ENCODE measurements at regions not wholly inside any gene's neighbourhood (a gene's known extent, or its start where the extent isn't known, plus 50 kb on each side); places are given as distances from the start of the nearest gene placed in this dataset.

GRCh38 chr3:174431717-174432116 is 427.4 kb upstream of the NAALADL2 start:
- Histone ChIP-seq H3K4me3 (replicated peaks in 1 of 4; ENCODE audit: control extremely low read depth in 1 of 4, insufficient read depth in 1 of 4, low read depth in 3 of 4, low read length in 4 of 4) (no peak overlapping the region), H4K20me1 (ENCODE audit: control insufficient read depth, extremely low read depth, insufficient read depth, low read length) (no peaks in the 10 kb centered on the region), H3K4me2 (ENCODE audit: extremely low read depth, insufficient read depth, low read length) (no peak overlapping the region), H2AFZ (ENCODE audit: low read length) (no peak overlapping the region), H3K79me2 (ENCODE audit: control insufficient read depth, insufficient read depth, low read length) (no peaks in the 10 kb centered on the region), H3K27ac (ENCODE audit: insufficient read depth, low read length) (no peak overlapping the region), H3K4me1 (ENCODE audit: control insufficient read depth, extremely low read depth, insufficient read depth, low read length) (no peaks in the 10 kb centered on the region), H3K9ac (ENCODE audit: insufficient read depth, low read length) (no peak overlapping the region), H3K27me3 (ENCODE audit: control insufficient read depth, insufficient read depth, low read length) (no peaks in the 10 kb centered on the region), H3K36me3 (ENCODE audit: control insufficient read depth, insufficient read depth, low read length) (no peaks in the 10 kb centered on the region), H3K9me3 (ENCODE audit: control insufficient read depth, insufficient read depth, low read depth, low read length) (no peaks in the 10 kb centered on the region)
- no peak for TF ChIP-seq EZH2 (IDR thresholded peaks at IDR 0.05; ENCODE audit: low read length, missing control alignments)
- no peak for TF ChIP-seq CTCF (conservative IDR thresholded peaks at IDR 0.05 in 1 of 2, IDR thresholded peaks at IDR 0.05 in 1 of 2; ENCODE audit: low read depth in 1 of 2, low read length in 2 of 2)
- DNase-seq (ENCODE audit: low read depth in 2 of 2), result peak; percentile 59 to 67

GRCh38 chr3:174436367-174436766 is 422.8 kb upstream of the NAALADL2 start:
- Histone ChIP-seq H3K27me3 (ENCODE audit: control insufficient read depth, insufficient read depth, low read length) (no peaks in the 10 kb centered on the region), H3K4me3 (replicated peaks in 1 of 4; ENCODE audit: control extremely low read depth in 1 of 4, insufficient read depth in 1 of 4, low read depth in 3 of 4, low read length in 4 of 4) (no peak overlapping the region), H3K9ac (ENCODE audit: insufficient read depth, low read length) (no peak overlapping the region), H4K20me1 (ENCODE audit: control insufficient read depth, extremely low read depth, insufficient read depth, low read length) (no peaks in the 10 kb centered on the region), H3K4me2 (ENCODE audit: extremely low read depth, insufficient read depth, low read length) (no peak overlapping the region), H3K9me3 (ENCODE audit: control insufficient read depth, insufficient read depth, low read depth, low read length) (no peaks in the 10 kb centered on the region), H2AFZ (ENCODE audit: low read length) (peak overlapping the region; percentile 28), H3K79me2 (ENCODE audit: control insufficient read depth, insufficient read depth, low read length) (no peaks in the 10 kb centered on the region), H3K36me3 (ENCODE audit: control insufficient read depth, insufficient read depth, low read length) (no peaks in the 10 kb centered on the region), H3K27ac (ENCODE audit: insufficient read depth, low read length) (no peak overlapping the region), H3K4me1 (ENCODE audit: control insufficient read depth, extremely low read depth, insufficient read depth, low read length) (peaks cover 2% of the 10 kb centered on the region)
- DNase-seq (ENCODE audit: low read depth in 2 of 2), result peak in 1 of 2 donors; percentile 19
- TF ChIP-seq EZH2 (IDR thresholded peaks at IDR 0.05; ENCODE audit: low read length, missing control alignments), result no peak
- TF ChIP-seq CTCF (conservative IDR thresholded peaks at IDR 0.05 in 1 of 2, IDR thresholded peaks at IDR 0.05 in 1 of 2; ENCODE audit: low read depth in 1 of 2, low read length in 2 of 2), result no peak

GRCh38 chr3:174438501-174439145 is 420.5 kb upstream of the NAALADL2 start:
- H3K9ac ChIP-seq (ENCODE audit: insufficient read depth, low read length), result no peak overlapping the region
- TF ChIP-seq CTCF (conservative IDR thresholded peaks at IDR 0.05 in 1 of 2, IDR thresholded peaks at IDR 0.05 in 1 of 2; ENCODE audit: low read depth in 1 of 2, low read length in 2 of 2) (no peak), EZH2 (IDR thresholded peaks at IDR 0.05; ENCODE audit: low read length, missing control alignments) (no peak)
- H3K79me2 ChIP-seq (ENCODE audit: control insufficient read depth, insufficient read depth, low read length), result peaks cover 10% of the 10 kb centered on the region
- H3K4me2 ChIP-seq (ENCODE audit: extremely low read depth, insufficient read depth, low read length), result peak overlapping the region; percentile 85
- H3K9me3 ChIP-seq (ENCODE audit: control insufficient read depth, insufficient read depth, low read depth, low read length), result no peaks in the 10 kb centered on the region
- no peaks in the 10 kb centered on the region for H3K36me3 ChIP-seq (ENCODE audit: control insufficient read depth, insufficient read depth, low read length)
- H3K4me3 ChIP-seq (replicated peaks in 1 of 4; ENCODE audit: control extremely low read depth in 1 of 4, insufficient read depth in 1 of 4, low read depth in 3 of 4, low read length in 4 of 4), result peak overlapping the region in 3 of 4 experiments; percentile 50 to 85 (median 70)
- H3K27me3 ChIP-seq (ENCODE audit: control insufficient read depth, insufficient read depth, low read length), result no peaks in the 10 kb centered on the region
- H3K4me1 ChIP-seq (ENCODE audit: control insufficient read depth, extremely low read depth, insufficient read depth, low read length), result peaks cover 7% of the 10 kb centered on the region
- H2AFZ ChIP-seq (ENCODE audit: low read length), result no peak overlapping the region
- peak overlapping the region; percentile 99 for H3K27ac ChIP-seq (ENCODE audit: insufficient read depth, low read length)
- peak; percentile 24 to 38 for DNase-seq (ENCODE audit: low read depth in 2 of 2)
- H4K20me1 ChIP-seq (ENCODE audit: control insufficient read depth, extremely low read depth, insufficient read depth, low read length), result no peaks in the 10 kb centered on the region

Data from fibroblast of lung (primary cell).